ENCODE measurements at regions not wholly inside any gene's neighbourhood (a gene's known extent, or its start where the extent isn't known, plus 50 kb on each side); places are given as distances from the start of the nearest gene placed in this dataset.

DNA sequence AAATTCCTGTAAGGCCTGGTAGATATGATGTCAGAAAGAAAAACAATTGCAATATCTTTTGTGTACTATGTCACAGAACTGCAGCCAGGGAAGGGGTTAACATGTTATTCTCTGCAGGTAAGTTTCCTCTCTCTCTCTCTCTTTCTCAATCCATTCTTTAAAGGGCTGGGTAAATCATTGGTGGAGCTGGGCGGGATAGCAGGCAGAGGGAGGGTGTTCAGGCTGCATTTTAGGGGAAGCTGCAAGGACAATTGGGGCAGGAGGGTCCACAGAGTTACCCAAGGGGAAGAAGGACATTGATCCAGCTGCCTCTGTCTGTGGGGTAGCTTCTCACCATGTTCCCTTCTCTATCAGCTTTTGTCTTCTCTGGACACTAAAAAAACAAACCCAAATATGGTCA, 153.9 kb upstream of the BMPER start:
- Histone ChIP-seq H2AFZ (ENCODE audit: low read depth, low read length) (no peak overlapping the region), H3K27ac (ENCODE audit: low read depth, low read length) (no peak overlapping the region), H3K79me2 (ENCODE audit: insufficient read depth, low read length) (no peaks in the 10 kb centered on the region), H3K36me3 (ENCODE audit: insufficient read depth, low read length) (no peaks in the 10 kb centered on the region), H4K20me1 (ENCODE audit: insufficient read depth, low read length) (no peaks in the 10 kb centered on the region), H3K4me3 (ENCODE audit: insufficient read depth, low read depth, low read length) (no peak overlapping the region), H3K4me1 (ENCODE audit: insufficient read depth, low read length) (peaks cover 3% of the 10 kb centered on the region), H3K9me3 (ENCODE audit: insufficient read depth, low read depth, low read length) (no peaks in the 10 kb centered on the region), H3K4me2 (ENCODE audit: low read length) (no peak overlapping the region), H3K27me3 (ENCODE audit: insufficient read depth, low read length) (no peaks in the 10 kb centered on the region), H3K9ac (ENCODE audit: low read length) (no peak overlapping the region)
- DNase-seq (ENCODE audit: low read depth), result no peak
- Mint-ChIP-seq H3K4me3 (ENCODE audit: unreplicated experiment) (no peak overlapping the region), H3K36me3 (ENCODE audit: low read depth, unreplicated experiment) (no peaks in the 10 kb centered on the region), H3K27ac (ENCODE audit: unreplicated experiment) (no peak overlapping the region), H3K9me3 (ENCODE audit: unreplicated experiment) (no peaks in the 10 kb centered on the region), H3K4me1 (ENCODE audit: low read depth, unreplicated experiment) (peaks cover 2% of the 10 kb centered on the region), H3K27me3 (ENCODE audit: low read depth, unreplicated experiment) (no peaks in the 10 kb centered on the region)
- TF ChIP-seq, protein P1, sequence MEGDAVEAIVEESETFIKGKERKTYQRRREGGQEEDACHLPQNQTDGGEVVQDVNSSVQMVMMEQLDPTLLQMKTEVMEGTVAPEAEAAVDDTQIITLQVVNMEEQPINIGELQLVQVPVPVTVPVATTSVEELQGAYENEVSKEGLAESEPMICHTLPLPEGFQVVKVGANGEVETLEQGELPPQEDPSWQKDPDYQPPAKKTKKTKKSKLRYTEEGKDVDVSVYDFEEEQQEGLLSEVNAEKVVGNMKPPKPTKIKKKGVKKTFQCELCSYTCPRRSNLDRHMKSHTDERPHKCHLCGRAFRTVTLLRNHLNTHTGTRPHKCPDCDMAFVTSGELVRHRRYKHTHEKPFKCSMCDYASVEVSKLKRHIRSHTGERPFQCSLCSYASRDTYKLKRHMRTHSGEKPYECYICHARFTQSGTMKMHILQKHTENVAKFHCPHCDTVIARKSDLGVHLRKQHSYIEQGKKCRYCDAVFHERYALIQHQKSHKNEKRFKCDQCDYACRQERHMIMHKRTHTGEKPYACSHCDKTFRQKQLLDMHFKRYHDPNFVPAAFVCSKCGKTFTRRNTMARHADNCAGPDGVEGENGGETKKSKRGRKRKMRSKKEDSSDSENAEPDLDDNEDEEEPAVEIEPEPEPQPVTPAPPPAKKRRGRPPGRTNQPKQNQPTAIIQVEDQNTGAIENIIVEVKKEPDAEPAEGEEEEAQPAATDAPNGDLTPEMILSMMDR (IDR thresholded peaks at IDR 0.05; ENCODE audit: insufficient read depth, low read depth, low read length), result no peak
- TF ChIP-seq EZH2 (IDR thresholded peaks at IDR 0.05; ENCODE audit: insufficient read depth, low read length), result no peak
- no peak for FAIRE-seq

DNA sequence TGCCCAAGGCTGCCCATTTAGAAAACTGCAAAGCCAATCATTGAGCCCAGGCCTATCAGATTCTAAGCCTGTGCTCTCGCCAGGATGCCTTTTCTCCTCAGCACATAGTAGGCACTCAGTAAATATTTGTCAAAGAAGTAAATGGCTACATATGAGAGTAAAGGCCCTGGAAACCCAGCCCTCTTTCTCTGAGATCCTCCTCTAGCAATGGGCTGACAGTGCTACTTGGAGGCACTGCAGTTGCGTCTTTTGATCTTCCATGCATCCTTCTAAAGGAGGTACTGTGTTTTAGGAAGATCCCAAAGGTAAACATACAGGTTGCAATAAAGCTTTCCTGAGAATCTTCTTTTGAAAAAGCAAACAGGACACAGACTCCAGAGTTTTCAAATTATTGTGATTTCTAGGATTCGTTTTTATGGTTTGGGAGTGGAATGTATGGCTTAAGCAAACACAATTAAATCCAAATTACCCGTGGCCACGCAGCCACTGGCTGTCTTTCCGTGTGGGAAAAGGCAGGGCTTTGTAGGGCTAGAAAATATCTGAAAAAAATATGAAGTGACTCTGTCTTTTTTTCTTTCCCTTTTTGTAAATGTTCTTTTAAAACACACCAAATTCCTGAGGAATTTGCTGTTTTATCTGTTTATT, 151.3 kb upstream of the BMPER start:
- Histone ChIP-seq H3K36me3 (ENCODE audit: insufficient read depth, low read length) (no peaks in the 10 kb centered on the region), H3K9me3 (ENCODE audit: insufficient read depth, low read depth, low read length) (no peaks in the 10 kb centered on the region), H3K27ac (ENCODE audit: low read depth, low read length) (no peak overlapping the region), H3K4me1 (ENCODE audit: insufficient read depth, low read length) (peaks cover 5% of the 10 kb centered on the region), H4K20me1 (ENCODE audit: insufficient read depth, low read length) (no peaks in the 10 kb centered on the region), H2AFZ (ENCODE audit: low read depth, low read length) (no peak overlapping the region), H3K27me3 (ENCODE audit: insufficient read depth, low read length) (no peaks in the 10 kb centered on the region), H3K9ac (ENCODE audit: low read length) (no peak overlapping the region), H3K4me2 (ENCODE audit: low read length) (no peak overlapping the region), H3K79me2 (ENCODE audit: insufficient read depth, low read length) (no peaks in the 10 kb centered on the region), H3K4me3 (ENCODE audit: insufficient read depth, low read depth, low read length) (no peak overlapping the region)
- DNase-seq (ENCODE audit: low read depth) (no peak), FAIRE-seq (no peak)
- Mint-ChIP-seq H3K36me3 (ENCODE audit: low read depth, unreplicated experiment) (no peaks in the 10 kb centered on the region), H3K4me1 (ENCODE audit: low read depth, unreplicated experiment) (no peaks in the 10 kb centered on the region), H3K9me3 (ENCODE audit: unreplicated experiment) (peaks cover 2% of the 10 kb centered on the region), H3K27ac (ENCODE audit: unreplicated experiment) (no peak overlapping the region), H3K4me3 (ENCODE audit: unreplicated experiment) (no peak overlapping the region), H3K27me3 (ENCODE audit: low read depth, unreplicated experiment) (no peaks in the 10 kb centered on the region)
- TF ChIP-seq EZH2 (IDR thresholded peaks at IDR 0.05; ENCODE audit: insufficient read depth, low read length), result no peak
- TF ChIP-seq, protein P1 (IDR thresholded peaks at IDR 0.05; ENCODE audit: insufficient read depth, low read depth, low read length), result no peak
